ENCODE measurements at regions not wholly inside any gene's neighbourhood (a gene's known extent, or its start where the extent isn't known, plus 50 kb on each side); places are given as distances from the start of the nearest gene placed in this dataset.
"Not testable (repeated sequence)": the region's sequence is repeated elsewhere in the genome, so short reads cannot be mapped to it uniquely, and the experiment has no call there.

DNA sequence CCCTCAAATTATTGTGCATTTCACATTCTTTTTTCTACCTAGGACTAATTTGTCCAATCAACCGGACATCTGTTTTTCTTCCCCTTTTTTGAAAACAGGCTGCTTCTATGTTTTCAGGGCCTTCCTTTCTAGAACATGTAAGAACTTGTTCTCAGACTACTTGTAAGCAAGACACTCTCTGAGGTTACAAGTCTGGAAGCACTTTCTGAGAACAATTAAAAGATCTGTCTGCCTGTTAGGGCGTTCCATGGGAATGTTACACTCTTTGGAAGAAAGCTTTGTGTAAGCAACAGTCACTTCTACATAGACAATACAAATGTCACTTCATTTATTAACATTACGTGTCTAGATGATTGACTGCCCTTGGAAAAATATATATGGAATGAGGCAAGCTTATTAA, 50.9 kb upstream of the HSPB3 start:
- intact Hi-C loops (cut with DNase I; ENCODE audit: low total_unique reads): no loop called here
- no peak overlapping the region for H3K4me3 ChIP-seq (ENCODE audit: low read depth, poor library complexity, severe bottlenecking)
- TF ChIP-seq, protein P1, sequence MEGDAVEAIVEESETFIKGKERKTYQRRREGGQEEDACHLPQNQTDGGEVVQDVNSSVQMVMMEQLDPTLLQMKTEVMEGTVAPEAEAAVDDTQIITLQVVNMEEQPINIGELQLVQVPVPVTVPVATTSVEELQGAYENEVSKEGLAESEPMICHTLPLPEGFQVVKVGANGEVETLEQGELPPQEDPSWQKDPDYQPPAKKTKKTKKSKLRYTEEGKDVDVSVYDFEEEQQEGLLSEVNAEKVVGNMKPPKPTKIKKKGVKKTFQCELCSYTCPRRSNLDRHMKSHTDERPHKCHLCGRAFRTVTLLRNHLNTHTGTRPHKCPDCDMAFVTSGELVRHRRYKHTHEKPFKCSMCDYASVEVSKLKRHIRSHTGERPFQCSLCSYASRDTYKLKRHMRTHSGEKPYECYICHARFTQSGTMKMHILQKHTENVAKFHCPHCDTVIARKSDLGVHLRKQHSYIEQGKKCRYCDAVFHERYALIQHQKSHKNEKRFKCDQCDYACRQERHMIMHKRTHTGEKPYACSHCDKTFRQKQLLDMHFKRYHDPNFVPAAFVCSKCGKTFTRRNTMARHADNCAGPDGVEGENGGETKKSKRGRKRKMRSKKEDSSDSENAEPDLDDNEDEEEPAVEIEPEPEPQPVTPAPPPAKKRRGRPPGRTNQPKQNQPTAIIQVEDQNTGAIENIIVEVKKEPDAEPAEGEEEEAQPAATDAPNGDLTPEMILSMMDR (IDR thresholded peaks at IDR 0.05): no peak
- TF ChIP-seq POLR2A (IDR thresholded peaks at IDR 0.05): no peak
- no peak for DNase-seq (ENCODE audit: low spot score in 2 of 2)
- 23 to 39% methylated on average over 3 of the region's 3 CpGs for WGBS, 2 donors

DNA sequence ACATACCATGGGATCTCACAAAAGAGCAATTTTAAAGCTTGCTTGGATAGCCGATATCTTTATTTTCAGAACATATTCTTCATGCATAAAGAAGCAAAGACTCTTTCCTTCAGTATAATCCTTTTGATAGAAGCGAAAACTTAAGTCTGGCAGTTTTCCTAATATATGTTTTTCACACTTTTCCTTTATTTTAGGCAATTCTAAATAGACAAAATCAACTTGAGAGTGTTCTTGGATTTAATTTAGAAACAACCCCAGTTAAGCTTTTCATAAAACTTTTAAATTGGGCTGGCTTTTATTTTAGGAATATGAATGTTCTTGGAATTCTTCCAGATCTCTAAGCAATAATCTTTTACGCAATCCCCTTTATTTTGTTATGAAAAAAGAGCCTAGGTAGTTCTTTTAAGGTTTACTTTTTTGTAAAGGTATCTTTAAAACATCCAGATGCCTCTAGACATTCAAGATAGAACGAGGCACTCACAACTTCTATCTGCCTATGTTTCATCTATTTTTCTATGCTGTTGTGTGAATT, 51.5 kb upstream of the HSPB3 start:
- 66 to 76% methylated on average over 4 of the region's 4 CpGs for WGBS, 2 donors
- H3K4me3 ChIP-seq (ENCODE audit: low read depth, poor library complexity, severe bottlenecking): no peak overlapping the region
- TF ChIP-seq, protein P1 (IDR thresholded peaks at IDR 0.05): no peak
- no peak for TF ChIP-seq POLR2A (IDR thresholded peaks at IDR 0.05)
- intact Hi-C loops (cut with DNase I; ENCODE audit: low total_unique reads): no loop called here
- no peak for DNase-seq (ENCODE audit: low spot score in 2 of 2)

DNA sequence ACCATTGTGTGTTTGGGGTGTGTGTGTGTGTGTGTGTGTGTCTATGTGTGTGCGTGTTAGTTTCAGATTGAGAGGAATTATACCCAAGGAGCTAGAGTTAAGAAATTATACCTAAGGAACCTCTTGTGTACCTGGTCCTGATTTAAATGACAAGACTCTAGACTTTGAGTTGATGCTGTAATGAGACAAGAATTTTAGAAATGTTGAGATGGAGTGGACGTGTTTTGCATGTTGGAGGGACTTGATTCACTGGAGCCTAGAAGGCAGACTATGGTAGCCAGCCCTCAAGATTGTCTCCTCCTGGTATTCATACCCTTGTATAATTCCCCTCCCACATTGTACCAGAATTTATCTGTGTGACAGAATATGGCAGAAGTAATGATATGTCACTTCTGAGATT, 52.4 kb upstream of the HSPB3 start:
- 89 to 97% methylated on average over 2 of the region's 2 CpGs for WGBS, 2 donors
- no peak overlapping the region for H3K4me3 ChIP-seq (ENCODE audit: low read depth, poor library complexity, severe bottlenecking)
- no peak for DNase-seq (ENCODE audit: low spot score in 2 of 2)
- no peak for TF ChIP-seq POLR2A (IDR thresholded peaks at IDR 0.05)
- intact Hi-C loops (cut with DNase I; ENCODE audit: low total_unique reads): no loop called here

DNA sequence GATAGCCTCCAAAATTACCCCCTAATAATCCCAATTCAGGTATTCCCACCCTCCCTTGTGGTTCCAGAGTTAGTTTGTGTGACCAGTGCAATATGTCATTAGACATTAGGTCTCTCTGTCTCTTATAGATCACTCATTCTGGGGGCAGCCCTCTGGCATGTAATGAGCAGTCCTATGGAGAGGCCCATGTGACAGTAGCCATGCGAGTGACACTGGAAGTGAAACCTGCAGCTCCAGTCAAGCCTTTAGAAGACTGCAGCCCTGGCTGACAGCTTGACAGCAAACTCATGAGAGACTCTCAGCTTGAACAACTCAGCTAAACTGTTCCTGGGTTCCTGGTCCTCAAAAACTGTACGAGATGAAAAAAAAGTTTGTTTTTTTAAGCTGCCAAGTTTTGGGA, 54.0 kb upstream of the HSPB3 start:
- intact Hi-C loops (cut with DNase I; ENCODE audit: low total_unique reads): no loop called here
- TF ChIP-seq, protein P1 (IDR thresholded peaks at IDR 0.05): no peak
- TF ChIP-seq POLR2A (IDR thresholded peaks at IDR 0.05): no peak
- DNase-seq (ENCODE audit: low spot score in 2 of 2): no peak
- 31 to 39% methylated on average over 2 of the region's 2 CpGs for WGBS, 2 donors
- H3K4me3 ChIP-seq (ENCODE audit: low read depth, poor library complexity, severe bottlenecking): no peak overlapping the region

DNA sequence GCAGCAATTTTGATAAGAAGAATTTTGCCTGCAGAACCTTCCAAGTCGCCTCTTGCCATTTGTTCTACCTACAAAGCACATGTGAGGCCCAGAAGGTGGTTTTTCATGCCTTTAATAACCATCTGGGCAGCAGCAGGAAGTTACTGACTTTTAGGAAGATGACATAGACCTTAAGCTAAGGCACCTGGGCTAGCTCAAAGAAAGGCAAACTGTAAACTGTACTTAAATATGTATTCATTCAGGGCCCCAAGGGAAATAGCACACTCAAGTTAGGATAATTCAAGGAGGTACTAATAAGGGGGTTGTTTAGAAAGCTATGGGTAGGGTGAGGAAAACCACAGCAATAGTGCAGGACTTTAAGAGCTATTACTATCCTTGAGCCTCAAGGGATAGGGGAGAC, 57.3 kb upstream of the HSPB3 start:
- WGBS, 2 donors: 86 to 92% methylated on average over 1 of the region's 1 CpG
- intact Hi-C loops (cut with DNase I; ENCODE audit: low total_unique reads): no loop called here
- H3K4me3 ChIP-seq (ENCODE audit: low read depth, poor library complexity, severe bottlenecking): no peak overlapping the region
- no peak for DNase-seq (ENCODE audit: low spot score in 2 of 2)
- no peak for TF ChIP-seq POLR2A (IDR thresholded peaks at IDR 0.05)
- TF ChIP-seq, protein P1 (IDR thresholded peaks at IDR 0.05): no peak

DNA sequence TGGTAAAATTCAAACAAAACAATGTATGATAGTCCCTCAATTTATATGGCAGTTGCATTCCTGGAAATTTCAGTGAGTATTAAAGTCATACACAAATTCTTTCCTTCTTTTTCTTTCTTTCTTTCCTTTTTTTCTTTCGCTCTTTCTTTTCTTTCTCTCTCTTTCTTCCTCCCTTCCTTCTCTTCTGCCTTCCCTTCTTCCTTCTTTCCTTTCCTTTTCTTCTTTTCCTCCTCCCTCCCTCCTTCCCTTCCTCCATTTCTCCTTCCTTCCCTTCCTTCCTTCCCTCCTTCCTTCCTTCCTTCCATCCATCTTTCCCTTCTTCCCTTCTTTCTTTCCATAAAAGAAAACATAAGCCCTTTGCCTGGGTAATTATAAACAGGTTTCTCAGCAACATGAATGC, 58.1 kb upstream of the HSPB3 start:
- WGBS, 2 donors: 97 to 100% methylated on average over 1 of the region's 1 CpG
- H3K4me3 ChIP-seq (ENCODE audit: low read depth, poor library complexity, severe bottlenecking): no peak overlapping the region
- no peak for DNase-seq (ENCODE audit: low spot score in 2 of 2)
- intact Hi-C loops (cut with DNase I; ENCODE audit: low total_unique reads): no loop called here
- TF ChIP-seq, protein P1 (IDR thresholded peaks at IDR 0.05): no peak
- no peak for TF ChIP-seq POLR2A (IDR thresholded peaks at IDR 0.05)

DNA sequence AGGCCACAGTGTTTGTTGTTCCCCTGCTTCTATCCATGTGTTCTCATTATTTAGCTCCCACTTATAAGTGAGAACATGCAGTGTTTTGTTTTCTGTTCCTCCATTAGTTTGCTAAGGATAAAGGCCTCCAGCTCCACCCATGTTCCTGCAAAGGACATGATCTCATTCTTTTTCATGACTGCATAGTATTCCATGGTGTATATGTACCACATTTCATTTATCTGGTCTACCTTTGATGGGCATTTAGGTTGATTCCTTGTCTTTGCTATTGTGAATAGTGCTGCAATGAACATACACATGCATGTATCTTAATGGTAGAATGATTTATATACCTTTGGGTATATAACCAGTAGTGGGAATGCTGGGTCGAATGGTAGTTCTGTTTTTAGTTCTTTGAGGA, 62.5 kb upstream of the HSPB3 start:
- WGBS, 2 donors: 86 to 100% methylated on average over 1 of the region's 1 CpG
- H3K4me3 ChIP-seq (ENCODE audit: low read depth, poor library complexity, severe bottlenecking); intact Hi-C loops (cut with DNase I; ENCODE audit: low total_unique reads); DNase-seq (ENCODE audit: low spot score in 2 of 2): not testable (repeated sequence)

All from lower leg skin (tissue), 4 donors.